ENCODE measurements at regions not wholly inside any gene's neighbourhood (a gene's known extent, or its start where the extent isn't known, plus 50 kb on each side); places are given as distances from the start of the nearest gene placed in this dataset.
"Not testable (repeated sequence)": the region's sequence is repeated elsewhere in the genome, so short reads cannot be mapped to it uniquely, and the experiment has no call there.

DNA sequence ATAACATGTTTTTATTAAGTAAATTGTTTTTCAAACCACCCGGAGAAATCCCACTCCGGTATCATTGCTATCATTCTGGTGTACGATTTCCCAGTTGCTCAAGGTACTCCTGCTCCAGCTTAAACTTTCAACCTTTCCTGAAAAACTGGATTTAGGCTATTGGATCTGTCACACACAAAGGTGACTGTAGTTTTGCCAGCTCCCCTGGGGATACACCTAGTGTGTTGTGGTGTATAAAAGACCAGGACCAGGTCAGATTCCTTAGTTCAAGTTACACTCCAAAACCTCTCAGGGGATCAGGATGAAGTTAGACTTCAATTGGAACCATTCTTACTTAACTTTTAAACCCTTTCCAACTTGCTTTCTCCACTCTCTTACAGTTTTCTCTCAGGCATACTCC, 303.9 kb downstream of the NOVA1 start:
- DNase-seq: no peak

DNA sequence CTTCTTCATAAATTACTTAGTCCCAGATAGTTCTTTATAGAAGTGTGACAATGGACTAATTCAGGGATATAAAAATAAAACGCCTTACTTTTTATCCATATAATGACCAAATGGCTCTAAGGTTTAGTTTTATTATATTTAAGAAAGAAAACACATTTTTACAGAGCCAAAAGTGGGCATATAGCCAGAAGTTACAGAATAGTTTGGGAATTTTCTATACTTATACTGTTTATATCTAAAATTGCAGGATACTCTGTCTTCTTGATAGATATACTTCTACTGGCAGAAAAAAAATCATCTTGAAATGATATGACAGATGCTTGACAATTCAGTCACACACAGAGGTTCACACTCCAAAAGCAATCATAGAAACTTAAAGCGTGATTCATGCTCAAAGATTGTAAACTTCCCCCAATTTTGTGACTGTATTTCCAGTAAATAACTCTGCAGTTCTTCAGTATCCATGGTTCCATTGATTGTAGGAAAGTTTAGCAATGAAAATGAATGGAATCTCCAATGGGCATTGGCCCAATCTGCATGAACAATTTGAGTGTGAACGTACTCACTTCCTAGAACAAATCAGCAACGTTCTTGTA, 307.8 kb downstream of the NOVA1 start:
- DNase-seq: no peak

DNA sequence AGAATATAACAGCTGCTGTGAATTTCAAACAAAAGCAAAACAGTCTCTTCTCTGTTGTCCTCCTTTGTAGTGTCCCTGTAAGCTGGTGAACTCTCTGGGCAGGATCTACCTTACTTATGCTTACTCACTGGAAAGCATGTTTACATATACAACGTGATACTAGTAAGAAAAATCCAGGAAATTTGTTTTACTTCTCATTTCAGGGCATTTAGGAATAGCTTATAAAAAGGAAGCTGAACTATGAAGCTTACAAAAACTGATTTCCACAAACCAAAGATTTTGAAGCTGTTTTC, 311.0 kb downstream of the NOVA1 start:
- DNase-seq: no peak

DNA sequence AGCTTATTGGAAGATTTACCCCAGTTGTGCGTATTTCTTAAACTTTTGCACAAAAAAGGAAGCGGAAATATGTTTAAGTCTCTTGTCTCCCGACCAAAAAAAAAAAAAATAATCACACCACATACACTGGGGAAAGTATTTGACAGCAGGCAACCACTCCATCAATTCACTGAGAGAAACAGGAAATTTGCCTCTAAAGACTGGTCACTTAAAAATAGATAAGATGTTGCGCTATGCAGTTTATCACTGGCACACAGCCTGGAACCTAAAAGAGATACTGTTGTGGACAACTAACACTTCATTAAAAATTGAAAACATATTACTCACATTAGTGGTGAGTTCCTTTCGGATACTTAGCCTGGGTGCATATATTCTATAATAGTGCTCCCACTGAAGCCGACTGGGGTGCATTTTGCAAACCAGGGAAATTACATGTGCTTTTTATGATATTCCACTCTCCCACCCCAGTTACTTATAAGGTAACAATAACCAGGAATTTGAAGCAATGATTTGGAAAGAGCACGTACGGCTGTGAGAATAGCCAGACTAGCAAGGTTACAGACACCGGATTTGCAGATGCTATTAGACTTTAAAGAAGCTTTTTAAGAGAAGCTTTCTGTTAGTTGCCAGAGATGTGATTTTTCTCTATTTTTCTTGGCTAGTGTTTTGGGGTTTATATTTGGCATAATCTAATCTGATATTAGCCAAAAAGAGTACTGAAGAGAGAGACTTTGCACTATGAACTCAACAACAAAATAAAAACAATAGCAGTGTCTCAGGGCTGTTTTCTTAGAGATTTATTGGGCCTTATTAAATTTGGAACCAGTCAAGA, 311.5 kb downstream of the NOVA1 start:
- DNase-seq: no peak

DNA sequence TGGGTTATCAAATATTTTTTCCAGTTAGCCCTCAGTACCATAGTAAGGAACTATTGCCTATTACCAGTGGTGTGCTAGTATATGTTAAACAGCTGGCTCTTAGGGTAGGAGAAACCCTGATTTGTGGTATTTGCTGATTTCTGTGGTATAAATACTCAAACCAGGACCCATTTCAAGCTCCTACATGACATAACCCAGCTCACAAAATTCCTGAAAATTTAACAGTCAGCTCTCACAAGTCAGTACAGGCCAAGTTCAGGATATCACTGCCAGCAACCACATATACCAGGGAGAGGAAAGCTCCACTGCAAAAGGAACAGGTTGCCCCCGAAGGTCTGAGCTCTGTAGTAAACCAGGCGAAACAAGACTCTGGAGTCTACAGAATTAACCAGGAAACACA, 315.3 kb downstream of the NOVA1 start:
- DNase-seq: no peak

DNA sequence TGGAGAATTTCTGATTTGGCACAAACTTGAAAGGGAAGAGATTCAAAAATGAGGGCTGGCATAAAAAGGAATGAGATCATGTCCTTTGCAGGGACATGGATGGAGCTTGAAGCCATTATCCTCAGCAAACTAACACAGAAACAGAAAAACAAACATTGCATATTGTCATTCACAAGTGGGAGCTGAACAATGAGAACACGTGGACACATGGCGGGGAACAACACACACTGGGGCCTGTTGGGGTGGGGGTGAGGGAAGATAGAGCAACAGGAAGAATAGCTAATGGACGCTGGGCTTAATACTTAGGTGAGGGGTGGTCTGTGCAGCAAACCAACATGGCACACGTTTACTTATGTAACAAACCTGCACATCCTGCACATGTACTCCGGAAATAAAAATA, 315.8 kb downstream of the NOVA1 start:
- not testable (repeated sequence) for DNase-seq

DNA sequence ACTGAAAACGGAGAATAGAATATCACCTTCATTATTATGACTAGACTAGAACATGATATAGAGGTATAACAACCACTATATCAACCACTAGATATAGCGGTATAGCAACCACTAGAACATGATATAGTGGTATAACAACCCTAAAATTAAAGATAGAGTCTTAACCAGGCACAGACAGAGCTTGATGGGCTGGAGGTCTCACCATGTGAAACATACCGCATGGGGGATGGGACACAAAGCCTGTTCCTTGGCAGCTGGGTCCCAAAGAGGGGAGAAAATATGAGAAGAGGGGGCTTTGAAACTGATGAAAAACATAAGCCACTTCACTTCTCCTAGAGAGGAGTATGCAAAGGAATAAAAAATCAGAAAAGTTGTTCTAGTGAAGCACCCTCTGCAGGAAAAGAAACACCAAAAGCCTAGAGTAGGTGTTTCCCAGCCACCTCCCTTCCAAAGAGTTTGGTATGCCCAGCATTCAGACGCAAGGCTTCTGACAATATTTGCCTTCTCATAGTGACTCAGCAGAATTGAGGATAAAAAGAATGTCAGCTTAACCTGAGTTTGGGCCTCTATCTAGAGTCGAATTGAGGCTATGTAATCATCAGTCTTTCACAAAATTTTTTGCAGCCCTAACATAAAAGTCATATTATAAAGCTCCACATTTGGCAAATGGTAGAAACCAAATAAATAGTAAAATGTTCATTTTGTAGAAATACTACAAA, 316.4 kb downstream of the NOVA1 start:
- no peak for DNase-seq

DNA sequence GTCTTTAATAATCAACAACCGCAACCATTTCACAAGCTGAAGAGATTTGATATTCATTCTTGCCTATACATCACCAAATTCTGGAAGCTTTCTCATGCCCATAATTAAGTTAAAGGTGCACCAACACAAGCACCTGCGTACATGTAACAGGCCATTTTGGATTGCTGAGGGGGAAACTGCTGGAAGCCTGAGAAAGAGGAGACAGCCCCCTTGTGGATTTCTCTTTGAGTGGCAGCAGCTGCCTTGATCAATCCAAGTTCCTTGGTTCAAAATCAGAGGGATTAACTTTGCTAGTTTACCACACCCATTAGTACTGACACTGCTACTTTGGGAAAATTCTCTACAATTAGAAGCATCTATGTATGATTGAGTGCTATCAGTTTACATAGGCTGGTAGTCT, 321.1 kb downstream of the NOVA1 start:
- DNase-seq: no peak

DNA sequence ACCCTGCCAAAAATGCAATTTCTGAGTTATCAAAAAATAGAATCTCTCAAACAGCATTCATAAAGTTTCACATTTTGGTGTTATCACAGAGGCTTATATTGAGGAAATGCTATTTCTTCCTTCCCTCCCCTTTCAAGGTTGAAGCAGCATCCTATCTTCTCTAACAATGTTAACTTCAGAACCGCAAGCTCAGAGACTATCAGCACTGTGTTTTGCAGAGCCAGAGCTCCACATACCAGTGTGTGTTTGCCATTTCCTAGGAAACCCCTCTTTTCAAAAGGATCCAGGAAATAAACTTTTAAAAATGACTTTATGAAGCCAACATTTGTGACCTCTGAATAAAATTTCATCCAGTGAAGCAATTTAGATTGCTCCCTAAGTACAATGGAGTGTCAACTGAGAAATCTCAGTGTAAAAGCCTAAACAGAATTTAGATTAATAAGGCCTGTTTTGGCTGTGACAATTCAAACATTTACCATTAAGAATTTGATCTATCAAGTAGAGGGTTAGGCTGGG, 332.6 kb downstream of the NOVA1 start:
- DNase-seq: no peak

DNA sequence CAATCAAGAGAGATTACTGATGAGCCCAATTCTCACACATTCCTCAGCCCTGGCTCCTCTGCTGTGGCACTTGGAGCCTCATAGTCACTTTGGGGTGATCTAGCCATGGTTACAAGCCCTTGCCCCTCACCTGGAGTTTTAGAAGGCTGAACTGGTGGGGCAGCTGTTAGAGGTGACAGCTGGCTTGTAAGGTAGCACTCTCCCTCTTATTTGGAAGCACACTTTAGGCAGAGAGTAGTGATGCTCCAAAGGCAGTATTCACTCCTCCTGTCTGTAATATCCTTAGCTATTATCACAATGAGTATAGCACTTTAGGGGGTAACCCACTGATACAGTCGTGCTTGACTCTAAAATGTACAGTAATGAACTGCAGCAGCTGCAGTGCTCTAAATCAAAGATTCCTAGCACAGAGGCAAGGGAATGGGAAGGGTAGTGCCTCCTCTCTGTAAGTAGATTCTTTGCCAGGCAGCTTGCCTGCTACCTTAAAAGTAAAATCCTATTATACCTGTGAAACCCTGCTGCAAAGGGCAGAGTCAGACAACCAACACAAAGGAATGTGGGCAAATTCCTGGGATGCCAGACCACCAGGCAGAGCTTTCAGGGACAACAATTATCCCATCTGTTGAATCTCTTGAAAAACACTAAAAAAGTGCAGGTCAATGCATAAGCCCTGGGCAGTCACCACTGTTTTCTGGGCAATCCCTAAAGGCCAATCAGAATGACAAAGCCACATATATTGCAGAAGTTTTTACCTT, 336.3 kb downstream of the NOVA1 start:
- no peak for DNase-seq

DNA sequence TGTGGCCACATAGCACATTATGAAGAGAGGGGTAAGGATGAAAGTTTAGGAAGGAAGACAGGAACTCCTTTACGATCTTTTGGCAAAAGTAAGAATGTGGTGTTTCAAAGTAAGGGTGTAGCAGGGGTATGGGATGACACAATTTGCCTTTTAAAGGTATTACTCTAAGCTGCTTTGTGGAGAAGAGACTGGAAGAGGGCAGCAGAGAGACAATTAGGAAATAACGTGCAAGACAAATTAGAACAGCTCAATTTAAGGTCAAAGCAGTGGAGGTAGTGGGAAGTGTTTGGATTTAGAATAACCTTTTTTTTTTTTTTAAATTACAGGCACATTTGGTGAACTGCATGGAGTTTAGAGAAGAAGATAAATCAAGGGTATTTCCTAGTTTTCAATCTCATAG, 342.6 kb downstream of the NOVA1 start:
- no peak for DNase-seq

DNA sequence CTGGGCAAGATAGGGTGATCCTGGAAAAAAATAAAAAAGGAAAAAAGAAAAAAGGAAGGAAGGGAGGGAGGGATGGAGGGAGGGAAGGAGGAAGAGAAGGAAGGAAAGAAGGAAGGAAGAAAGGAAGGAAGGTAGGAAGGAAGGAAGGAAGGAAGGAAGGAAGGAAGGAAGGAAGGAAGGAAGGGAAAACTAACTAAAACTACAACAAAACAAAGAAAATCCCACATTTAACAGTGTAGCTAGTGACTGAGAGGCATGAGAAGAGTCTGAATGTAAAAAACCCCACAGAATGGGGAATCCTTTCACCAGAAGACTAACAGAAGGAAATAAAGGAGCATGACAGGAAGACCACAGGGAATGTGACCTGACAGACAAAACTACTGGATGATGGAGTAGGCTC, 345.7 kb downstream of the NOVA1 start:
- no peak for DNase-seq

DNA sequence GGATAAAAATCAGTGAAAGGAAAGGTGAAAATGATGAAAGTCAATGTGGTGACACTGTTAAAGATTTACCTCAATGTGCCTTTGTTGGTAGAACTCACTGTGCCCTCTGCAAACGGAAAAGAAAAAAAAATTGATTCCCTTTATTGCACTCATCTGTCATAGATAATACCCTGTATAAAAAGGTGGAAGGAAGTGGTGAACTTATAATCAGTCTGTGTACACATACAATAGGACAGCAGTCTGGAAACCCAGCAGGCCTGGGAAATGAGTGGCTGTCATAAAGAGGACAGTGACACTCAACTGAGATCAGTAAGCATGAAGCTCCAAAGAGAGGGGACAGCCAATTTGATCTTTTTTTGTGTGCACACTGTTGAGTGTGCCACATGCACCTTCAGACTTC, 364.7 kb downstream of the NOVA1 start:
- no peak for DNase-seq

DNA sequence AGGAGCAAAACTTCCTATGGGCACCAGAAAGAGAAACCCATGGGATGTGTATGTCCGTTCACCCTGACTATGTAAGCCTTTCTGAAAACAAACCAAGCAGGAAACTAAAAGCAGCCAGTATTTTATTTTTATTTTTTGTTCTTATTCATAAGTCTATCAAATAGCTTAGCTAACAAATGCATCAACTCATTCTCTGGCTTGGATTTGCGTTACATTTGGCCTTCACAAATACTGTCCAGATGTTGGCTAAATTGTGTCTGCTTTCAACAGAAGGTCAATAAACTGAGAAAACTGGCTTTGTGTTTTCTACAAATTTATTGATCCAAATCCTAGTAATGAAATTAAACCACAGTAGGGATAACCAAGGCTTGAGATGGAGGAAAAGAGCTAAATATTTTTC, 379.0 kb downstream of the NOVA1 start:
- no peak for DNase-seq

DNA sequence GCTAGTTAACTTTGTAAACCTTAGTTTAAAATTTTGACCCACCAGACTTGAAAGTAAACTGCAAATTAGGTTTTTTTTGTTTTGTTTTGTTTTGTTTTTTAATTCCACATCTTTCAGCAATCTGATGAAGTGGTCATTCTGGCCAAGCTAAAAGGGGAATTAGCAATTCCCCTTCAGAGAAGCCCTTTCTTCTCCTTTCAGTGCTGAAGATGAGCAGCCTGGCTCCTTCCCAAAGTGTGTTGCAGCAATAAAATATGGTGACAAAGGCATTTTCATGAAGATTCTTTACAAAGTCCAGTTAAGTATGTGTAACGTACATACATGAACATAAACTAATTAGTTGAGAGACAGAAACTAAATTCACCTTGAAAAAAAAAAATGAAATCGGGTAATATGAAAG, 380.1 kb downstream of the NOVA1 start:
- no peak for DNase-seq

DNA sequence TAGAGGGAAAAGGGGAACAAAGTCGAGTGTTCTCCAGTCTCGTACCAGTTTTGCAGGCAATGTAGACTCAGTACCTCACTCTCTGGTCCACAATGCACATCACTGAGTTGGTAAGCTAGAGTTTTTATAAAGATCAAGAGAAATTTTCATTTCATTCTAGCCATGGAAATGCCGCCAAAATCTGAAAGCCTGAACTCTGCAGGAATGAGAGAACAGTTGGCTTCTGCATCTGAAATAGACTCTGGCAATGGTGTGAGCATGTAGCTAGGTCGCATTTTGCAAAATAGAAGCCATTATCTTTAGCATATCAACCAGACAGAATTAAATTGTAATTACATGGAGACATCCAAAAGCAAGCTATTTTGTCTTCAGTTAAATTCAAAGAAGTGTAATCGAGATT, 381.0 kb downstream of the NOVA1 start:
- no peak for DNase-seq

DNA sequence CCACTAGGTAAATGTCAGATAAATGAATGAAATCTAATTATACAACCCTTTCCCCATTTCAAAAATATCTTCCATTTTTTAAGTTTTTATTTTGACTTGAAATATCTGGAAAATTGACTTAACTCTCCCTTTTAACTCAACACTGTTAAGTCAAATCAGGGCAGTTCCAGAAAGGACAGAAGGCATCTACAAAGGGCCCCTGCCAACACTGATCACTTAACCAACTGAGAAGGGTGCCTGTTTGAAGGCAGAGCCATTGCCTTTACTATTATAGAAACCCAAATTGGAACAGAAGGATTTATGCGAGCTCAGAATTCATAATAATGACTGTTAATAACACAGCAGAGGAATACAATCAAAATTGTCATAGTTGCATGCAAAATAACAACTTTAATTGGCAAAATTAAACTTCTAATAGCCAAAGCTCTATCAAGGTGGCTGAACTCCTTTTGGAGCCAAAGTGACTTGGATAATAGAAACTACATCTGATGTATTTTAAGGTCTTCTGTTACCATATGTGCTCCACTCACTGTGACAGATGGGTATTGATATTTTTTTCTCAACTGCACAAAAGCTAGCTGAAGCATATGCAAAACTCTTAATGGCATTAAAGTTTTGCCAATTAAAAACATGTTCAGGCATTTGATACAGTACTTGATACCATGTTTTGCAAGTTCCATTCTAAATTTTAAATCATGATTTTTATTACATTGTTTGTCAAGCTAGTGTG, 383.8 kb downstream of the NOVA1 start:
- no peak for DNase-seq

DNA sequence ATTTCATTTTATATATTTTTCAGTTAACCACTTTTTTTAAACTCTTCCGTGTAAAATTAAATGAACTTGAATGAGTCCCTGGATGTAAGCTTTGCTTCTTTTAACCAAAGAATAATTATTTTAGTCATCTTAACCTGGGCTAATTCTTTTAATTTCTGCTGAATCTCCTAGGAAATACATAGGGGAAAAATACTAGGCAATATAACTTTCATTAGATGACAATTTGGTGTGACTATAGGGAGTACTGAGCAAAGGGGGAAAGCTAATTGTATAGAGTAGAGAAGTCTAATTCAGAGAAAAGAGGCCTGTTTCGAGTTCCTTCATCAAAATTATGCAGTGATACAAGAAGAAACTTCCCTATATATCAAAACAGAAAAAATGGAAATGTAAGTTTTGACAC, 388.1 kb downstream of the NOVA1 start:
- DNase-seq: no peak

DNA sequence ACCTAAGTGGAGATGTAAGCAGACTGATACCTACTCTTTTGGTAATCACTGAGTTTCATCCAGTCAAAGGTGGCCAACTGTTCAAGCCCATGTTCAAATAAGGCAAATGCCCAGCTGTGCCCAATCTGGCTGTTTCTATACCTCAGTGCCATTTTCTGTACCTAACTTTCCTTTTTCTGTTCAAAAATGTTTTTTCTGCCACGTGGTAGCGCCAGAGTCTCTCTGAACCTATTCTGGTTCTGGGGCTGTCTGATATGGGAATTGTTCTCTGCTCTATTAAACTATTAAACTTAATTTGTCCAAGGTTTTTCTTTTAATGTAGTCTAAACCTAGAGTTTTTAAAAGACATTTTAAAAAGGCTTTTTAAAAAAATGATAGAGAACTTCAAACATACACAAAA, 391.2 kb downstream of the NOVA1 start:
- no peak for DNase-seq

DNA sequence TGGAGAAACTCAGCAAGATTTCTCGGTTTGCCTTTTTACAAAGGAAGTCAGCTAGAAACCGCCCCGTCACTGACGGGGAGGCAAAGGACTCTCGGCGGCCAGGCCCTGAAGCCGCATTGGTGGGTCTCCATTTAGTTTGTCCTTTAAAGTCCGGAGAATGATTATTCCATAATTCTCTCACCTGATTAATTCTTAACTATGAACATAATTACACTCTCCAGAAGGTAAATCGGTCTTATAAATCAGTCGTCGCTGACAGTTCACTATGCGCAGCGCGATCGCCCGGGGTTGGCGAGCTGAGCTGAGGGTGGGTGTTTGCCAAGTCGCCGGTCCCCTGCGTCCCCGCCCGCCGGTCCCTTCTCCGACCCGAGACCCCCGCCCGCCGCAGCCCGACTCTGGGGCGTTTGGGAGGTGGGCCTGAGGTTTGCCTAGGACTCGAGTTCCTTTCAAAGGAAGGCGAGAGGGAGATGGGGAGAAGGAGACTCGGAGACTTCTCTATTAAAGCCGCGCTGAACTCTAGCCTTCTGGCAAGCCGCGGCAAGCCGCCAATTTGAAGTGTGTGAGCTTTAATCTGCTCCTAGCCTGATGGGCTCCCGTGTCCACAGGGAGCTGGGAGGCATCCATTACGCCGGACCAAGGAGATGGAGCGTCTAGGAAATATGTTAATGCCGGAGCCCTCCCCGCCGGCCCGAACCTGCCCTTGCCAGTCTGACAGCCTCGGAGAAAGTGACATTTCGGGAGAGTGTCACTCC, 392.9 kb downstream of the NOVA1 start:
- DNase-seq: peak; percentile 46

DNA sequence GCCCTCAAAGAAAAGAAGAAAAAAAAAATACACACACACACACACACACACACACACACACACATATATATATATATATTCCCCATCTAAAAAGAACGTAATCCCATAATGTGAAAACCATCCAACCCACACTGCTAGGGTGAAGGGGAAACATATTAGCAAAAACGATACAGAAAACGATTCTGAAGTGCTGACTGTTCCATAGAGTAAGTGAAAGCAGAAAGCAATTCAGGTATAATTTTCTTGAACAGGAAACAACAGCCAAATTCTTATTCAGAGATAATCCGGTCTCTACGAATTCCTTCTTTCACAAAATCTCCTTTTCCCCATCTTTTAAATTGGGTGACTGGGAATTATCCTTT, 393.5 kb downstream of the NOVA1 start:
- DNase-seq: no peak

DNA sequence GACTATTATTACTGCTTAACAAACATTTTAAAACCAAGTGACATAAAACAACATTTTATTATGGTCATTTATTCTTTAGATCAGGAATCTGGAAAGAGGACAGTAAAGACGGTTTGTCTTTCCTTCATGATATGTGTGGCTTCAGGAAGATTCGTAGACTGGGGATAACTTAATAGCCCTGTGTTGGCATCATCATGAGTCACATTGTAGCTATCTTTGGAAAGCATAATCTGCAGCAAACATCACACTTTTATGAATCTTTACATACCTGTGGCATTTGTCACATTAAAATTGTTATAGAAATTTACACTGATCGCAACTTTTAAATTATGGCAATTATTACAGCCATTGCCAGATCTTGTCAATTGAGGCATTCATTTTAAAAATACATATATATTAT, 397.1 kb downstream of the NOVA1 start:
- DNase-seq: no peak

All from cortex of kidney (tissue), 1 donor.